Fibroblast of lung (primary cell): ENCODE measurements at regions not wholly inside any gene's neighbourhood (a gene's known extent, or its start where the extent isn't known, plus 50 kb on each side); places are given as distances from the start of the nearest gene placed in this dataset.
"Not testable (repeated sequence)": the region's sequence is repeated elsewhere in the genome, so short reads cannot be mapped to it uniquely, and the experiment has no call there.

Experiments
- DNase-seq, 2 donors: peaks; one replicate each; pipeline versions ENCODE4 v3.0.0 to v3.0.0-alpha.2; 2010; ENCODE audit warnings: low read depth in 2 of 2
- H2AFZ ChIP-seq: 2 replicates; pipeline ENCODE4 v1.5.1; 2012; ENCODE audit warnings: low read length, control low read depth, inconsistent platforms
- H3K27ac ChIP-seq: 2 replicates; pipeline ENCODE4 v1.5.1; 2011; ENCODE audit warnings: low read length, control low read depth; ENCODE audit not compliant: insufficient read depth
- H3K27me3 ChIP-seq: 2 replicates; pipeline ENCODE4 v1.5.1; 2011; ENCODE audit warnings: mild to moderate bottlenecking, low read length; ENCODE audit not compliant: control insufficient read depth, insufficient read depth
- H3K36me3 ChIP-seq: 2 replicates; pipeline ENCODE4 v1.5.1; 2011; ENCODE audit warnings: low read length; ENCODE audit not compliant: control insufficient read depth, insufficient read depth
- H3K4me1 ChIP-seq: 2 replicates; pipeline ENCODE4 v1.5.1; 2011; ENCODE audit warnings: low read length; ENCODE audit not compliant: control insufficient read depth, insufficient read depth; ENCODE audit errors: extremely low read depth
- H3K4me2 ChIP-seq: 2 replicates; pipeline ENCODE4 v1.5.1; 2011; ENCODE audit warnings: low read length, control low read depth; ENCODE audit not compliant: insufficient read depth; ENCODE audit errors: extremely low read depth
- H3K4me3 ChIP-seq, 4 experiments: fragments of 200-600 bp in 1 of 4; sonication (generic) in 1 of 4; replicated peaks in 1 of 4; 2 replicates each; pipeline ENCODE4 v1.5.1; 2011 to 2016; ENCODE audit warnings: low read length in 4 of 4, low read depth in 3 of 4, mild to moderate bottlenecking in 3 of 4, control low read depth in 2 of 4, inconsistent platforms in 1 of 4, mixed read lengths in 1 of 4; ENCODE audit not compliant: insufficient read depth in 1 of 4; ENCODE audit errors: control extremely low read depth in 1 of 4
- H3K79me2 ChIP-seq: 2 replicates; pipeline ENCODE4 v1.5.1; 2012; ENCODE audit warnings: mild to moderate bottlenecking, low read length, inconsistent platforms; ENCODE audit not compliant: control insufficient read depth, insufficient read depth
- H3K9ac ChIP-seq: 2 replicates; pipeline ENCODE4 v1.5.1; 2011; ENCODE audit warnings: mild to moderate bottlenecking, low read length, control low read depth; ENCODE audit not compliant: insufficient read depth
- H3K9me3 ChIP-seq: 2 replicates; pipeline ENCODE4 v1.5.1; 2012; ENCODE audit warnings: low read depth, low read length; ENCODE audit not compliant: control insufficient read depth, insufficient read depth
- H4K20me1 ChIP-seq: 2 replicates; pipeline ENCODE4 v1.5.1; 2011; ENCODE audit warnings: low read length; ENCODE audit not compliant: control insufficient read depth, insufficient read depth; ENCODE audit errors: extremely low read depth
- EZH2 ChIP-seq: IDR thresholded peaks from 2 replicates; pipeline ENCODE4 v1.5.1; 2012; ENCODE audit warnings: low read length, control low read depth, mild to moderate bottlenecking; ENCODE audit errors: missing control alignments
- TF ChIP-seq, protein P1 (sequence below), 2 donors: IDR thresholded peaks in 1 of 2; conservative IDR thresholded peaks in 1 of 2; 1 replicate in 1 of 2; 2 replicates in 1 of 2; pipeline ENCODE4 v1.5.1; 2011 to 2012; ENCODE audit warnings: low read length in 2 of 2, control low read depth in 1 of 2, inconsistent platforms in 1 of 2, low read depth in 1 of 2, mild to moderate bottlenecking in 1 of 2

DNA sequence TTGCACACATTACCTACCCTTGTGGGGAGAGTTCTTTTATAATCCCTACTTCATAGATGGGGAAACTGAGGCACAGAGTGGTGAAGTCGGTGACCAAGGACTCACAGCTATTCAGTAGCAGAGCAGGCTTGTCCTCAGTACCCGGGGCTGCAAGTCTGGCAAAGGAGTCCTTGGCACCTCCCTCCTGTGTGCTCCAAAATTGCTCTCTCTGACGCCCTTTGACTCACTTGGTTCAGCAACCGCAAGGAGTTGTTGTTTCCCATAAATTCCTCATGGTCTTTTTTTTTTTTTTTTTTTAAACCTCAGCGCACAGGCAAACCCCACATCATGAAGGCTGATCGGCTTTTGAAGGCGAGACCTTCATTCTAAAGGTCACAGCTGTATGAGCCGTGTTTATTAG lies 143.2 kb downstream of the CEBPB start:
- H3K79me2 ChIP-seq, result no peaks in the 10 kb centered on the region
- H3K9ac ChIP-seq, result peak overlapping the region; percentile 43
- H3K9me3 ChIP-seq, result no peaks in the 10 kb centered on the region
- H3K4me1 ChIP-seq, result peaks cover 16% of the 10 kb centered on the region
- H3K4me2 ChIP-seq, result peak overlapping the region; percentile 54
- peak overlapping the region; percentile 76 for H3K27ac ChIP-seq
- peak; percentile 95 to 96 for DNase-seq
- H4K20me1 ChIP-seq, result no peaks in the 10 kb centered on the region
- H3K4me3 ChIP-seq, result no peak overlapping the region
- no peaks in the 10 kb centered on the region for H3K27me3 ChIP-seq
- no peaks in the 10 kb centered on the region for H3K36me3 ChIP-seq
- TF ChIP-seq, protein P1, sequence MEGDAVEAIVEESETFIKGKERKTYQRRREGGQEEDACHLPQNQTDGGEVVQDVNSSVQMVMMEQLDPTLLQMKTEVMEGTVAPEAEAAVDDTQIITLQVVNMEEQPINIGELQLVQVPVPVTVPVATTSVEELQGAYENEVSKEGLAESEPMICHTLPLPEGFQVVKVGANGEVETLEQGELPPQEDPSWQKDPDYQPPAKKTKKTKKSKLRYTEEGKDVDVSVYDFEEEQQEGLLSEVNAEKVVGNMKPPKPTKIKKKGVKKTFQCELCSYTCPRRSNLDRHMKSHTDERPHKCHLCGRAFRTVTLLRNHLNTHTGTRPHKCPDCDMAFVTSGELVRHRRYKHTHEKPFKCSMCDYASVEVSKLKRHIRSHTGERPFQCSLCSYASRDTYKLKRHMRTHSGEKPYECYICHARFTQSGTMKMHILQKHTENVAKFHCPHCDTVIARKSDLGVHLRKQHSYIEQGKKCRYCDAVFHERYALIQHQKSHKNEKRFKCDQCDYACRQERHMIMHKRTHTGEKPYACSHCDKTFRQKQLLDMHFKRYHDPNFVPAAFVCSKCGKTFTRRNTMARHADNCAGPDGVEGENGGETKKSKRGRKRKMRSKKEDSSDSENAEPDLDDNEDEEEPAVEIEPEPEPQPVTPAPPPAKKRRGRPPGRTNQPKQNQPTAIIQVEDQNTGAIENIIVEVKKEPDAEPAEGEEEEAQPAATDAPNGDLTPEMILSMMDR (conservative IDR thresholded peaks at IDR 0.05 in 1 of 2, IDR thresholded peaks at IDR 0.05 in 1 of 2; ENCODE audit: low read depth in 1 of 2, low read length in 2 of 2), result no peak
- no peak for TF ChIP-seq EZH2
- no peak overlapping the region for H2AFZ ChIP-seq

DNA sequence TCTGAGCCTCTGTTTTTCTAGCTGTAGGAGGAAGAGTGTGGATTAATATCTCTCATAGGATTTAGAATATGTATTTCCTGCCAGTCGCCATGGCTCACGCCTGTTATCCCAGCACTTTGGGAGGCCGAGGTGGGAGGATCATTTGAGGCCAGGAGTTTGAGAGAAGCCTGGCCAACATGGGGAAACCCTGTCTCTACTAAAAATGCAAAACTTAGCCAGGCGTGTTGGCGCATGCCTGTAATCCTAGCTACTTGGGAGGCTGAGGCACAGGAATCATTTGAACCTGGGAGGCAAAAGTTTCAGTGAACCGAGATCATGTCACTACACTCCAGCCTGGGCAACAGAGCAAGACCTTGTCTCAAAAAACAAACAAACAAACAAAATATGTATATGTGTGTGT lies 143.9 kb downstream of the CEBPB start:
- not testable (repeated sequence) for H2AFZ ChIP-seq

DNA sequence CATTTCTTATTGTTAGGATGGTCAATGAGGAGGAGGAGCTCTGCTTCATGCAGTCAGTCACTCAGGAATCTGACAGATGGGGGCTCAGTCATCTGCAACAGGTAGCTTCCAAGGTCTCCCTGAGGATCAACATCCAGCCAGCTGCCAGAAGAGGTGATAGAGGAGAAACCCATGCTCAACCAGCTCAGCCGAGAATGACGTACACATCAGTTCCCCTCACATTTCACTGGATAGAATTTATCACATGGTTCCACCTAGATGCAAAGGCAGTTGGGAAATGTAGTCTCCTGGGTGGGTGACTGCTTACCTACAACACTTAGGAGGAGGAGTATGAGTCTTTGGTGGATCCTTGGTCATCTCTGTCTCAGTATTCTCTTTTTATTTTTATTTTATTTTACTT lies 144.5 kb downstream of the CEBPB start:
- Histone ChIP-seq H3K4me3 (no peak overlapping the region), H3K27ac (peak overlapping the region; percentile 24), H3K27me3 (no peaks in the 10 kb centered on the region), H3K79me2 (no peaks in the 10 kb centered on the region), H3K9ac (no peak overlapping the region), H3K9me3 (no peaks in the 10 kb centered on the region), H2AFZ (no peak overlapping the region), H3K36me3 (no peaks in the 10 kb centered on the region), H3K4me2 (no peak overlapping the region), H4K20me1 (no peaks in the 10 kb centered on the region), H3K4me1 (peaks cover 18% of the 10 kb centered on the region)
- peak; percentile 33 to 54 for DNase-seq
- no peak for TF ChIP-seq EZH2
- TF ChIP-seq, protein P1 (conservative IDR thresholded peaks at IDR 0.05 in 1 of 2, IDR thresholded peaks at IDR 0.05 in 1 of 2; ENCODE audit: low read depth in 1 of 2, low read length in 2 of 2), result no peak

More for the DNA sequence above, 143.9 kb downstream of the CEBPB start:
- H3K4me2 ChIP-seq, H3K9ac ChIP-seq, H3K79me2 ChIP-seq, H3K9me3 ChIP-seq, H3K36me3 ChIP-seq, DNase-seq, H3K27me3 ChIP-seq, H4K20me1 ChIP-seq, H3K4me3 ChIP-seq: not testable (repeated sequence)
- peak overlapping the region; percentile 76 for H3K27ac ChIP-seq
- peaks cover 17% of the 10 kb centered on the region for H3K4me1 ChIP-seq

DNA sequence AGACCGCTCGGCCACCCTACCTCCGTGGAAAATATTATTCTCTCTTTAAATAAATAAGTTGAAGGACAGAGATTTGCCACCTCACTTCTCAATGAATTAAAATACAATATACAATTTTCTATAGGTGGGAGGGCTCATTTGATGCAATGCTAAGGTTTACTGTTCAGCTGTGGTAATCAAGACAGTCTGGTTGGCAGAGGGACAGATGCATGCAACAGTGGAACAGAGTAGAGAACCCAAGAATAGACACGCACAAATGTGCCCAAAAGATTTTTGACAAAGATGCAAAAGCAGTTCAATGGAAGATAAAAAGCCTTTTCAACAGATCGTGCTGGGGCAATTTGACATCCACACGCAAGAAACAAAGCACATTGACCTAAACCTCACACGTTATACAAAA lies 145.2 kb downstream of the CEBPB start:
- H3K4me1 ChIP-seq, result peaks cover 18% of the 10 kb centered on the region
- DNase-seq, result no peak
- H3K4me2 ChIP-seq, result no peak overlapping the region
- H3K79me2 ChIP-seq, result no peaks in the 10 kb centered on the region
- no peak overlapping the region for H2AFZ ChIP-seq
- no peaks in the 10 kb centered on the region for H3K27me3 ChIP-seq
- H4K20me1 ChIP-seq, result no peaks in the 10 kb centered on the region
- H3K9ac ChIP-seq, result no peak overlapping the region
- TF ChIP-seq, protein P1 (conservative IDR thresholded peaks at IDR 0.05 in 1 of 2, IDR thresholded peaks at IDR 0.05 in 1 of 2; ENCODE audit: low read depth in 1 of 2, low read length in 2 of 2), result no peak
- TF ChIP-seq EZH2, result no peak
- no peaks in the 10 kb centered on the region for H3K9me3 ChIP-seq
- no peaks in the 10 kb centered on the region for H3K36me3 ChIP-seq
- no peak overlapping the region for H3K27ac ChIP-seq
- no peak overlapping the region for H3K4me3 ChIP-seq
